GM23338 (cell line): ENCODE measurements at regions not wholly inside any gene's neighbourhood (a gene's known extent, or its start where the extent isn't known, plus 50 kb on each side); places are given as distances from the start of the nearest gene placed in this dataset.

Experiments
- ATAC-seq: fragments of 200-7000 bp; cut with Tn5 transposase; 3 replicates; pipeline ENCODE4 v1.9.1; 2020
- DNase-seq: peaks from one replicate; pipeline ENCODE4 v3.0.0-alpha.2; 2015; ENCODE audit warnings: low spot score
- H2AFZ ChIP-seq: fragments of 200-600 bp; sonication (generic); 2 replicates; pipeline ENCODE4 v1.8.0; 2016; ENCODE audit warnings: antibody characterized with exemption, mild to moderate bottlenecking, moderate library complexity
- H3F3A ChIP-seq: fragments of 200-600 bp; sonication (generic); replicated peaks from 2 replicates; pipeline ENCODE4 v1.8.0; 2017; ENCODE audit warnings: antibody characterized with exemption, mixed run types, low read depth
- H3K27ac ChIP-seq: fragments of 200-600 bp; sonication (generic); 2 replicates; pipeline ENCODE4 v1.6.1; 2016; ENCODE audit warnings: low read depth
- H3K27me3 ChIP-seq: fragments of 200-600 bp; sonication (generic); 2 replicates; pipeline ENCODE4 v1.8.0; 2016; ENCODE audit warnings: mild to moderate bottlenecking, mixed run types, moderate library complexity; ENCODE audit not compliant: insufficient read depth
- H3K36me3 ChIP-seq: fragments of 200-600 bp; sonication (generic); 2 replicates; pipeline ENCODE4 v1.8.0; 2016; ENCODE audit warnings: mild to moderate bottlenecking; ENCODE audit not compliant: insufficient read depth
- H3K4me1 ChIP-seq: fragments of 200-600 bp; sonication (generic); 2 replicates; pipeline ENCODE4 v1.8.0; 2016; ENCODE audit warnings: mild to moderate bottlenecking, moderate library complexity; ENCODE audit not compliant: insufficient read depth
- H3K4me2 ChIP-seq: fragments of 200-600 bp; sonication (generic); 2 replicates; pipeline ENCODE4 v1.7.1; 2017; ENCODE audit warnings: mixed run types
- H3K4me3 ChIP-seq: fragments of 200-600 bp; sonication (generic); 2 replicates; pipeline ENCODE4 v1.6.1; 2016; ENCODE audit warnings: mixed run types
- H3K79me2 ChIP-seq: fragments of 200-600 bp; sonication (generic); replicated peaks from 2 replicates; pipeline ENCODE4 v1.8.0; 2017; ENCODE audit warnings: mild to moderate bottlenecking; ENCODE audit not compliant: insufficient read depth
- H3K9me2 ChIP-seq: fragments of 200-600 bp; sonication (generic); 2 replicates; pipeline ENCODE4 v1.8.0; 2017; ENCODE audit not compliant: insufficient read depth
- H4K20me1 ChIP-seq: fragments of 200-600 bp; sonication (generic); replicated peaks from 2 replicates; pipeline ENCODE4 v1.8.0; 2017; ENCODE audit warnings: mild to moderate bottlenecking; ENCODE audit not compliant: insufficient read depth
- H3K27ac Mint-ChIP-seq: 2 replicates; pipeline ENCODE4 v1.8.0; 2020; ENCODE audit warnings: inconsistent platforms, mild to moderate bottlenecking, moderate library complexity, mixed read lengths
- H3K27me3 Mint-ChIP-seq: 3 replicates; pipeline ENCODE4 v1.8.0; 2022; ENCODE audit warnings: low read depth, mild to moderate bottlenecking, moderate library complexity, mixed read lengths, inconsistent platforms; ENCODE audit not compliant: insufficient read depth, poor library complexity
- H3K36me3 Mint-ChIP-seq: 3 replicates; pipeline ENCODE4 v1.8.0; 2021; ENCODE audit warnings: low read depth, mild to moderate bottlenecking, inconsistent platforms, moderate library complexity, mixed read lengths
- H3K4me1 Mint-ChIP-seq: 3 replicates; pipeline ENCODE4 v1.8.0; 2020; ENCODE audit warnings: mild to moderate bottlenecking, inconsistent platforms, mixed read lengths
- H3K4me3 Mint-ChIP-seq: 3 replicates; pipeline ENCODE4 v1.8.0; 2021; ENCODE audit warnings: moderate library complexity, mild to moderate bottlenecking, inconsistent platforms, mixed read lengths
- H3K9me3 Mint-ChIP-seq: 3 replicates; pipeline ENCODE4 v1.8.0; 2020; ENCODE audit warnings: moderate library complexity, mild to moderate bottlenecking, inconsistent platforms, mixed read lengths
- CREB1 ChIP-seq: fragments of 250-450 bp; sonication (Bioruptor Pico); IDR thresholded peaks from 2 replicates; pipeline ENCODE4 v1.5.0; 2020; ENCODE audit warnings: low read depth, mild to moderate bottlenecking, moderate library complexity
- EZH2 ChIP-seq: fragments of 200-600 bp; sonication (generic); IDR thresholded peaks from one replicate; pipeline ENCODE4 v1.8.0; 2017; ENCODE audit warnings: antibody characterized with exemption, mild to moderate bottlenecking, low read depth; ENCODE audit not compliant: unreplicated experiment
- EZH2phosphoT487 ChIP-seq: fragments of 200-600 bp; sonication (generic); IDR thresholded peaks from one replicate; pipeline ENCODE4 v1.8.1; 2018; ENCODE audit warnings: antibody characterized with exemption; ENCODE audit not compliant: unreplicated experiment
- JUNB ChIP-seq: IDR thresholded peaks from one replicate; pipeline ENCODE4 v1.6.1; 2016; ENCODE audit warnings: antibody characterized with exemption; ENCODE audit not compliant: unreplicated experiment
- NANOG ChIP-seq: IDR thresholded peaks from 2 replicates; pipeline ENCODE4 v1.6.1; 2016; ENCODE audit warnings: antibody characterized with exemption, borderline replicate concordance
- POLR2AphosphoS5 ChIP-seq: IDR thresholded peaks from 2 replicates; pipeline ENCODE4 v1.6.1; 2016; ENCODE audit warnings: antibody characterized with exemption, low read depth
- ZNF114 ChIP-seq: fragments of 250-450 bp; sonication (Bioruptor Pico); IDR thresholded peaks from 2 replicates; pipeline ENCODE4 v1.5.0; 2020; ENCODE audit warnings: mild to moderate bottlenecking, moderate library complexity
- TF ChIP-seq, protein P1 (sequence below): IDR thresholded peaks from one replicate; pipeline ENCODE4 v1.6.1; 2018; ENCODE audit warnings: antibody characterized with exemption; ENCODE audit not compliant: unreplicated experiment
- TF ChIP-seq, protein P2 (sequence below), 2 experiments: fragments of 200-600 bp in 1 of 2; sonication (generic) in 1 of 2; conservative IDR thresholded peaks; 2 replicates each; pipeline versions ENCODE4 v1.5.1 to v1.6.1; 2016 to 2017; ENCODE audit warnings: antibody characterized with exemption in 2 of 2, low read depth in 2 of 2, mild to moderate bottlenecking in 2 of 2, moderate library complexity in 1 of 2

DNA sequence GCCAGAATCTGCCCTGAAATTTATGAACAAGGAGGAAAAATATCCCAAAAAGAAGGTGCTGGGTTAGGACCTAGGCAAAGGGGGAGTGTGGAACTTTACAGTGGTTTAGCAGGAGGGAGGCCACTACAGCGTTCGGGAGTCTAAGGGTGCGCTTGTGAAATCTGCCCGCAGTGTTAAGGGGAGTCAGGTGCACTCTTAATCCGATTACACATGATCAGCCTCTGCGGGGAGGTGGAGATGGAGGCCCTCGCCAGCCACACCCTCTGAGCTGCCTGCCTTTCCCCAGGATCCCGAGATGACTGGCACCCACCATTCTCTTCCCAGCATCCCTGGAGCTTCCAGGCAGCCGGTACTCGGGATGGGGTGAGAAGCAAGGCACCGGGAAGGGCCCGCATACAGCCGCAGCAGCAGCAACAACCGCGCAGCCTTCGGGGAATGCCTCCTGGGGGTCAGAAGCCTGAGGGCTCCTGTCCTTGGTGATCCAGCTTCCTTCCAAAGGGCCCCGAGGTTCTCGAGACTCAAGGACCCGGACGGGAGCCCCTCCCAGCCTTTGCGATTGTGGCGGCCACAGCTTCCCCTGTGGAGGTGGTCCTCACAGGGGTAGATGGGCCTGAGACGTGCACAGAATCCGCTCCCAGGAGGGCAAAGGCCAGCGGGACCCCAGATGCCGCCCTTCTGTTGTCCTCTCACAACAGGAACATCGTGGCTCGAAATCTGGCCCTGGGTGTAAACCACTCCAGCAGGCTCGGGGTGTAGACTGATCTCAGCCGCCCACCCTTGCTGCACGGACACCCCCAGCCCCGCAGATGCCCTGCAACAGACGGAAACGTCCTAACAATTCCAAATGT, 57.3 kb upstream of the CST7 start (continued):
- TF ChIP-seq CREB1 (CRISPR knock-in tag): no peak
- TF ChIP-seq, protein P1, sequence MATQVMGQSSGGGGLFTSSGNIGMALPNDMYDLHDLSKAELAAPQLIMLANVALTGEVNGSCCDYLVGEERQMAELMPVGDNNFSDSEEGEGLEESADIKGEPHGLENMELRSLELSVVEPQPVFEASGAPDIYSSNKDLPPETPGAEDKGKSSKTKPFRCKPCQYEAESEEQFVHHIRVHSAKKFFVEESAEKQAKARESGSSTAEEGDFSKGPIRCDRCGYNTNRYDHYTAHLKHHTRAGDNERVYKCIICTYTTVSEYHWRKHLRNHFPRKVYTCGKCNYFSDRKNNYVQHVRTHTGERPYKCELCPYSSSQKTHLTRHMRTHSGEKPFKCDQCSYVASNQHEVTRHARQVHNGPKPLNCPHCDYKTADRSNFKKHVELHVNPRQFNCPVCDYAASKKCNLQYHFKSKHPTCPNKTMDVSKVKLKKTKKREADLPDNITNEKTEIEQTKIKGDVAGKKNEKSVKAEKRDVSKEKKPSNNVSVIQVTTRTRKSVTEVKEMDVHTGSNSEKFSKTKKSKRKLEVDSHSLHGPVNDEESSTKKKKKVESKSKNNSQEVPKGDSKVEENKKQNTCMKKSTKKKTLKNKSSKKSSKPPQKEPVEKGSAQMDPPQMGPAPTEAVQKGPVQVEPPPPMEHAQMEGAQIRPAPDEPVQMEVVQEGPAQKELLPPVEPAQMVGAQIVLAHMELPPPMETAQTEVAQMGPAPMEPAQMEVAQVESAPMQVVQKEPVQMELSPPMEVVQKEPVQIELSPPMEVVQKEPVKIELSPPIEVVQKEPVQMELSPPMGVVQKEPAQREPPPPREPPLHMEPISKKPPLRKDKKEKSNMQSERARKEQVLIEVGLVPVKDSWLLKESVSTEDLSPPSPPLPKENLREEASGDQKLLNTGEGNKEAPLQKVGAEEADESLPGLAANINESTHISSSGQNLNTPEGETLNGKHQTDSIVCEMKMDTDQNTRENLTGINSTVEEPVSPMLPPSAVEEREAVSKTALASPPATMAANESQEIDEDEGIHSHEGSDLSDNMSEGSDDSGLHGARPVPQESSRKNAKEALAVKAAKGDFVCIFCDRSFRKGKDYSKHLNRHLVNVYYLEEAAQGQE: no peak

DNA sequence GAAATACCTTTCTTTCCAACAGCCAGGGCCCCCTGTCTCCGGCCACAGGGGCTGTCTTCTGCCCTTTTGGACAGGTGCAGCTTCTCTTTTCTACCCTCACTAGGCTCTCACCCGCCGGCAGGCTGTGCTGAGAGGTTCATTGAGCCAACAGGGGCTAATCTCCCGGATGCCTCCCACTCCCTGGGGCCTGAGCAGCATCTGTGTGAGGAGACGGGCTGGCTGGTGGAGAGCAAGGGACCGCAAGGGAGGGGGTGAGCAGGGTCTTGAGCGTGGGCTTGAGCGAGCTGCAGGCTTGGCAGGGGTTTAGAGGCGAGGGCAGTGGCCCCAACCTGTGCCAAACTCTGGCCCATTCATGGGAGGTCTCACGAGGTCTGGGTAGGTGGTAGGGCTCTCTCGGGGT, 56.5 kb upstream of the CST7 start:
- no peak overlapping the region for H3K4me3 Mint-ChIP-seq
- Histone ChIP-seq H3K4me3 (no peak overlapping the region), H4K20me1 (no peaks in the 10 kb centered on the region), H3K27me3 (no peaks in the 10 kb centered on the region), H3K27ac (no peak overlapping the region), H3F3A (no peaks in the 10 kb centered on the region), H3K36me3 (no peaks in the 10 kb centered on the region), H2AFZ (no peak overlapping the region), H3K4me1 (no peaks in the 10 kb centered on the region), H3K4me2 (no peak overlapping the region), H3K9me2 (peaks cover 7% of the 10 kb centered on the region; the same call in 1 of the 2 replicates), H3K79me2 (no peaks in the 10 kb centered on the region)
- DNase-seq (no peak), ATAC-seq (no peak)
- TF ChIP-seq, protein P2, sequence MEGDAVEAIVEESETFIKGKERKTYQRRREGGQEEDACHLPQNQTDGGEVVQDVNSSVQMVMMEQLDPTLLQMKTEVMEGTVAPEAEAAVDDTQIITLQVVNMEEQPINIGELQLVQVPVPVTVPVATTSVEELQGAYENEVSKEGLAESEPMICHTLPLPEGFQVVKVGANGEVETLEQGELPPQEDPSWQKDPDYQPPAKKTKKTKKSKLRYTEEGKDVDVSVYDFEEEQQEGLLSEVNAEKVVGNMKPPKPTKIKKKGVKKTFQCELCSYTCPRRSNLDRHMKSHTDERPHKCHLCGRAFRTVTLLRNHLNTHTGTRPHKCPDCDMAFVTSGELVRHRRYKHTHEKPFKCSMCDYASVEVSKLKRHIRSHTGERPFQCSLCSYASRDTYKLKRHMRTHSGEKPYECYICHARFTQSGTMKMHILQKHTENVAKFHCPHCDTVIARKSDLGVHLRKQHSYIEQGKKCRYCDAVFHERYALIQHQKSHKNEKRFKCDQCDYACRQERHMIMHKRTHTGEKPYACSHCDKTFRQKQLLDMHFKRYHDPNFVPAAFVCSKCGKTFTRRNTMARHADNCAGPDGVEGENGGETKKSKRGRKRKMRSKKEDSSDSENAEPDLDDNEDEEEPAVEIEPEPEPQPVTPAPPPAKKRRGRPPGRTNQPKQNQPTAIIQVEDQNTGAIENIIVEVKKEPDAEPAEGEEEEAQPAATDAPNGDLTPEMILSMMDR (conservative IDR thresholded peaks at IDR 0.05; ENCODE audit: low read depth in 2 of 2): no peak
- TF ChIP-seq ZNF114 (no peak), CREB1 (CRISPR knock-in tag) (no peak), JUNB (no peak), EZH2 (no peak)
- H3K27me3 Mint-ChIP-seq: peaks cover 8% of the 10 kb centered on the region
- H3K4me1 Mint-ChIP-seq: peaks cover 3% of the 10 kb centered on the region; the same call in 2 of the 3 replicates
- H3K9me3 Mint-ChIP-seq: peaks cover 36% of the 10 kb centered on the region
- H3K36me3 Mint-ChIP-seq: peaks cover 5% of the 10 kb centered on the region; the same call in 1 of the 3 replicates
- no peak overlapping the region for H3K27ac Mint-ChIP-seq

DNA sequence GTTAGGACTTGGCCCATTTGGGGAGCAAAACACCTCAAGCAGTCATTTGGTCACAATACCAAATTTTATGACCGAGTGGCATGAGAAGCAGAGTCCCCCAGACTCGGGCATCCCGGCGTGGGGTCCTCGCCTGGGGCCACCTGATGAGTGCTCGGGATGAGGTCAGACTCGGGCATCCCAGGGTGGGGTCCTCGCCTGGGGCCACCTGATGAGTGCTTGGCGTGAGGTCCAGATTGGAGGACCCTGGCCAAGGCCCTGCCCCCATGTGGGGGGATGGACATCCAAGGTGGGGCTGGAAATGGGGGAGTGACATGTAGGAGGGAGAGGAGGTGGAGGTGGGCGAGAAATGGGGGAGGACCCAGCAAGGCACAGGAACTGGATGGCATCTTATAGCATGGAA, 56.1 kb upstream of the CST7 start:
- Histone ChIP-seq H3K79me2 (no peaks in the 10 kb centered on the region), H3K4me2 (no peak overlapping the region), H3K27ac (no peak overlapping the region), H3F3A (no peaks in the 10 kb centered on the region), H3K36me3 (no peaks in the 10 kb centered on the region), H3K4me1 (no peaks in the 10 kb centered on the region), H3K4me3 (no peak overlapping the region), H3K9me2 (peaks cover 7% of the 10 kb centered on the region; the same call in 1 of the 2 replicates), H4K20me1 (no peaks in the 10 kb centered on the region), H2AFZ (no peak overlapping the region), H3K27me3 (no peaks in the 10 kb centered on the region)
- DNase-seq: no peak
- H3K9me3 Mint-ChIP-seq: peaks cover 41% of the 10 kb centered on the region
- no peaks in the 10 kb centered on the region; the same call in 2 of the 3 replicates for H3K4me1 Mint-ChIP-seq
- H3K27ac Mint-ChIP-seq: no peak overlapping the region
- ATAC-seq: no peak
- no peak overlapping the region for H3K4me3 Mint-ChIP-seq
- peaks cover 5% of the 10 kb centered on the region; the same call in 1 of the 3 replicates for H3K36me3 Mint-ChIP-seq
- peaks cover 8% of the 10 kb centered on the region for H3K27me3 Mint-ChIP-seq
- TF ChIP-seq EZH2 (no peak), NANOG (no peak), CREB1 (CRISPR knock-in tag) (no peak), ZNF114 (no peak), JUNB (no peak), EZH2phosphoT487 (no peak), POLR2AphosphoS5 (no peak)
- TF ChIP-seq, protein P2 (conservative IDR thresholded peaks at IDR 0.05; ENCODE audit: low read depth in 2 of 2): no peak
- TF ChIP-seq, protein P1: no peak
